KOPT-K1 (cell line): ENCODE measurements at regions not wholly inside any gene's neighbourhood (a gene's known extent, or its start where the extent isn't known, plus 50 kb on each side); places are given as distances from the start of the nearest gene placed in this dataset.
"Not testable (repeated sequence)": the region's sequence is repeated elsewhere in the genome, so short reads cannot be mapped to it uniquely, and the experiment has no call there.

Source experiments
- H3K27ac ChIP-seq: fragments of 200-600 bp; sonication (generic); 2 replicates; pipeline ENCODE4 v1.5.1; 2016; ENCODE audit warnings: antibody characterized with exemption, mild to moderate bottlenecking, low read depth, low read length; ENCODE audit not compliant: poor library complexity, severe bottlenecking
- H3K36me3 ChIP-seq: fragments of 200-600 bp; sonication (generic); 2 replicates; pipeline ENCODE4 v1.5.1; 2017; ENCODE audit warnings: antibody characterized with exemption, mild to moderate bottlenecking, low read length, moderate library complexity; ENCODE audit not compliant: insufficient read depth
- H3K9me3 ChIP-seq: fragments of 200-600 bp; sonication (generic); 2 replicates; pipeline ENCODE4 v1.5.1; 2017; ENCODE audit warnings: antibody characterized with exemption, low read length, mild to moderate bottlenecking; ENCODE audit not compliant: insufficient read depth, poor library complexity, severe bottlenecking

GRCh38 chr6:118735320-118735719, 83.9 kb upstream of the CEP85L start:
- Histone ChIP-seq H3K36me3 (no peaks in the 10 kb centered on the region), H3K9me3 (no peaks in the 10 kb centered on the region)

GRCh38 chr6:118725944-118726343, 74.6 kb upstream of the CEP85L start:
- no peaks in the 10 kb centered on the region for H3K36me3 ChIP-seq
- no peaks in the 10 kb centered on the region for H3K9me3 ChIP-seq
- peak overlapping the region; percentile 9 for H3K27ac ChIP-seq

More at GRCh38 chr6:118735320-118735719, 83.9 kb upstream of the CEP85L start:
- no peak overlapping the region for H3K27ac ChIP-seq

GRCh38 chr6:118724211-118724610, 72.8 kb upstream of the CEP85L start:
- Histone ChIP-seq H3K36me3 (no peaks in the 10 kb centered on the region), H3K9me3 (no peaks in the 10 kb centered on the region), H3K27ac (peak overlapping the region; percentile 34)

GRCh38 chr6:118722829-118723813, 71.7 kb upstream of the CEP85L start:
- H3K27ac ChIP-seq, result no peak overlapping the region
- no peaks in the 10 kb centered on the region for H3K9me3 ChIP-seq
- no peaks in the 10 kb centered on the region for H3K36me3 ChIP-seq

- Histone ChIP-seq H3K9me3 (no peaks in the 10 kb centered on the region), H3K27ac (peak overlapping the region; percentile 61), H3K36me3 (no peaks in the 10 kb centered on the region)
These were observed 68.7 kb upstream of the CEP85L start for GRCh38 chr6:118720125-118720473.

- H3K27ac ChIP-seq, result peak overlapping the region; percentile 61
- no peaks in the 10 kb centered on the region for H3K36me3 ChIP-seq
- H3K9me3 ChIP-seq, result no peaks in the 10 kb centered on the region
These were observed 68.1 kb upstream of the CEP85L start for GRCh38 chr6:118719351-118720124.

GRCh38 chr6:118718903-118719302, 67.5 kb upstream of the CEP85L start:
- Histone ChIP-seq H3K9me3 (no peaks in the 10 kb centered on the region), H3K27ac (peak overlapping the region; percentile 61), H3K36me3 (no peaks in the 10 kb centered on the region)

GRCh38 chr6:118718297-118718696, 66.9 kb upstream of the CEP85L start:
- Histone ChIP-seq H3K9me3 (no peaks in the 10 kb centered on the region), H3K27ac (no peak overlapping the region), H3K36me3 (no peaks in the 10 kb centered on the region)

- Histone ChIP-seq H3K9me3 (no peaks in the 10 kb centered on the region), H3K27ac (no peak overlapping the region), H3K36me3 (no peaks in the 10 kb centered on the region)
These were observed 65.7 kb upstream of the CEP85L start for GRCh38 chr6:118717106-118717505.

GRCh38 chr6:118715907-118716306, 64.5 kb upstream of the CEP85L start:
- H3K9me3 ChIP-seq, H3K36me3 ChIP-seq, H3K27ac ChIP-seq: not testable (repeated sequence)

GRCh38 chr6:118715376-118715775, 64.0 kb upstream of the CEP85L start:
- no peak overlapping the region for H3K27ac ChIP-seq
- no peaks in the 10 kb centered on the region for H3K9me3 ChIP-seq
- no peaks in the 10 kb centered on the region for H3K36me3 ChIP-seq

- H3K27ac ChIP-seq, result no peak overlapping the region
- H3K9me3 ChIP-seq, result no peaks in the 10 kb centered on the region
- H3K36me3 ChIP-seq, result no peaks in the 10 kb centered on the region
These were observed 63.4 kb upstream of the CEP85L start for GRCh38 chr6:118714756-118715155.

- H3K36me3 ChIP-seq, result no peaks in the 10 kb centered on the region
- H3K27ac ChIP-seq, result no peak overlapping the region
- no peaks in the 10 kb centered on the region for H3K9me3 ChIP-seq
These were observed 61.6 kb upstream of the CEP85L start for GRCh38 chr6:118712969-118713368.

- peak overlapping the region; percentile 94 for H3K27ac ChIP-seq
- H3K9me3 ChIP-seq, result no peaks in the 10 kb centered on the region
- peaks cover 8% of the 10 kb centered on the region; the same call in 1 of the 2 replicates for H3K36me3 ChIP-seq
These were observed 59.2 kb upstream of the CEP85L start for GRCh38 chr6:118710616-118711015.

GRCh38 chr6:118709859-118710350, 58.5 kb upstream of the CEP85L start:
- Histone ChIP-seq H3K27ac (peak overlapping the region; percentile 94), H3K9me3 (no peaks in the 10 kb centered on the region), H3K36me3 (peaks cover 15% of the 10 kb centered on the region; the same call in 1 of the 2 replicates)
